Stimulated activated CD4-positive, alpha-beta T cell treated with anti-CD3 and anti-CD28 coated beads, Interleukin-4, amount 100 ng/mL, for 24 hours (primary cell): ENCODE measurements at regions not wholly inside any gene's neighbourhood (a gene's known extent, or its start where the extent isn't known, plus 50 kb on each side); places are given as distances from the start of the nearest gene placed in this dataset.
"Not testable (repeated sequence)": the region's sequence is repeated elsewhere in the genome, so short reads cannot be mapped to it uniquely, and the experiment has no call there.

Experiments
- DNase-seq: peaks from one replicate; pipeline ENCODE4 v3.0.0-alpha.2; 2020

DNA sequence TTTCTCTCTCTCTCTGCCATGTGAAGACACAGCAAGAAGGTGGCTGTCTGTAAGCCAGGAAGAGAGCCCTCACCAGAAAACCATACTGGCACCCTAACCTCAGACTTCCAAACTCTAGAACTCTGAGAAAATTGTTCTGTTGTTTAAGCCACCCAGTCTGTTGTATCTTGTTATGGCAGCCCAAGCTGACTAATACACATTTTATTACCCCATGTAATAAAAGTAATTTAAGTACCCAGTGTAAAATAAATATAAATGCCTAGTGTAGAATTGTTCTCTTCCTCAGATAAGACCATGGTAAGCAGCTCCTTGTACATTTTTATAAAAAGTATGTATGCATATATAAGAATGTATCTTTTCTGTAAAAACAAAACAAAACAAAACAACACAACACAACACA is 119.7 kb downstream of the DTL start:
- no peak for DNase-seq

DNA sequence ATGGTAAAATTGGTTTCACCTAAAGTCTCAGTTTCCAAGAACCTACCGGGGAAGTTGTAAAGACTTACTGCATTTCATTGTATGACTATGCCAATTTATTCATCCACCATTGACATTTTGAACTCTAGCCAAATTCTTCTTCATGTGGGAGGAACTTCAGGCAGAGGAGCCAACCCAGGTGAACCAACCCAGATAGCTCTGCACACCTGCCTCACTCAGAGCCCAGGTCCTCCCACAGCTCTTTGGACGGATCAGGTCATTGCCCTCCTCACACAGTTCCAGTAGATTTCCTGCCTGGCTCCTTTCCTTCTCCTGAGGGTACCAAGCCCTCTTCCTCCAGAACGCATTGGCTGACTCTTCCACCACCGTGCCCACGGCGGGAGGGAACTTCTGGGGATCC is 121.7 kb downstream of the DTL start:
- DNase-seq, result no peak

DNA sequence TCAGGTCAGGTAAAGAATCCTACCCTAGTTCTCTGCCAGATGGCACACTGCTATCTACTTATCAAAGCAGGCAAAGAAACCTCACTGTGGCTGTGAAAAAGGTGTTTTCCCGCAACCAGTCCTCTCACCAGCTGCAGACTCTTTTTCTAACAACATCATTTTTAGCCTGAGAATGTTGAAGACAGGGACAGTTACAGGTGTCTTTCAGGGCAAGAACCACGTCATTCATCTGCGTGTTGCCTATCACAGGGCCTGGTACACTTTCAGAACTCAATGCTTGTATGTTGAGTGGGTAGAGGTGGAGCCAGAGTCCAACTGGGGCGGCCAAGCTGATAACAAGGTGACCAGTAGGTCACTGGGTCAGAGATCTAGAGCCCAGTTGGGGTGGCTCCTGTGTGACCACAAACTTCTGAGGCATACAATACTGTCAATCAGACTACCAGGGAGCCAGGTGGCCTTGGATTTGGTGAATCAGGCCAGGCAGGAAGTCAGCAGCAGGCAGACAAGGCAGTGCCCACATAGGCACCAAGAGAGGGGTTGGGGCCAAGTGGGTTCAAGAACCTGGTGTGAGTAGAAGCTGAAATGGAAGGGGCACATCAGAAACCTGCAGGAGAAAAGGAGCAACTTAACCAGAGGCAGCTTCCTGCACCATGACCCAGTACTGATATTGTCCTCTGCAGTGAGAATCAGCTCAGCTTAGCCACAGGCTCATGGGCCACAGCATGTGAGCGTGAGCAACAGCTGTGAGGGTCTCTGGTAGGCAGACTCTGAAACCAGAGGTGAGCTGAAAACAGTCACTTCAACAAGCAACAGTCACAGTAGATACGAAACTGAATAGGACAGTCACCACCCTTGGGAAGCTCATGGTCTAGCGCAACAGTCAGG is 123.6 kb downstream of the DTL start:
- DNase-seq, result no peak

DNA sequence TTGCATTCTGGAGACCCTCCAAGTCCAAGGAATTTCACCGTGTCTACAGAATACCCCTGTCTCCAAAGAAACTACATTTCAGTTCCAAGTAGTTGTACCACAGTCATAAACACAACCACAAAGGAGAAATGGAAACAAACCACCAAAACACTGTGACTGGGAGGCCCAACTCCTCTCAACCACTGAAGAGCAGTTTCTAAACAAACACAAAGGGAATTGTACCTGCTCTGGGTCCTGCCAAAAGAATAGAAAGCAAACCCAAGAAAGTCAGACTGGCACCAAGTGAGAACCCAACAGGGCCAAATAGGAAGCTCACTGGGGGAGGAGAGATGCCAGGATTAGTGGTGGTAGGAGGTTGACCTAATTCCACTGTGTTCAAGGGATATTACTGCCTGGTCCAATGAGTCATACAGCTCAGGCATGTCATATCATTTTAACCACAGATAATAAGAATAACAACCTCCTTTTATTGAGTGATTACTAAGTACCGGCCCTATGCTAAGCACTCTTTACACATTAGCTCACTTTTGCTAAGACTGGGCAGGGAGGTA is 123.9 kb upstream of the PPP2R5A start:
- DNase-seq, result peak; percentile 12

DNA sequence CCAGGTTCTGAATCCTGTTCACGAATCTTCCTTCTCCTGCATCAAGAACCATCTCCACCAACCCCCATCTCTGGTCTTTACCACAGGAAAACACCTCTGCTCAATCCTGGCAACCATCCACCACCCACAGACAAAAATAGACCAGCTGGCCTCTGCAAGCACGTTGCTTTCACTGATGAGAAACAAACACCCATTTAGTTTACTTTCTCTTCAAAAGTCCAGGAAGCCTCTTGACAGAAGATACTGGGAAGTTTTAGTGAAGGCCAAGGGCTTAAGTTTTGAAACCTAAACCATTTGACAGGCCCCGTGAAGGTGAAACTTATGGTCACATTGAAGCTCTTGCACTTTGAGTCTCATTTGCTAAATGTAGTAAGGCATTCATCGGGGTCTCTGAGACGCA is 122.6 kb upstream of the PPP2R5A start:
- peak; percentile 23 for DNase-seq

DNA sequence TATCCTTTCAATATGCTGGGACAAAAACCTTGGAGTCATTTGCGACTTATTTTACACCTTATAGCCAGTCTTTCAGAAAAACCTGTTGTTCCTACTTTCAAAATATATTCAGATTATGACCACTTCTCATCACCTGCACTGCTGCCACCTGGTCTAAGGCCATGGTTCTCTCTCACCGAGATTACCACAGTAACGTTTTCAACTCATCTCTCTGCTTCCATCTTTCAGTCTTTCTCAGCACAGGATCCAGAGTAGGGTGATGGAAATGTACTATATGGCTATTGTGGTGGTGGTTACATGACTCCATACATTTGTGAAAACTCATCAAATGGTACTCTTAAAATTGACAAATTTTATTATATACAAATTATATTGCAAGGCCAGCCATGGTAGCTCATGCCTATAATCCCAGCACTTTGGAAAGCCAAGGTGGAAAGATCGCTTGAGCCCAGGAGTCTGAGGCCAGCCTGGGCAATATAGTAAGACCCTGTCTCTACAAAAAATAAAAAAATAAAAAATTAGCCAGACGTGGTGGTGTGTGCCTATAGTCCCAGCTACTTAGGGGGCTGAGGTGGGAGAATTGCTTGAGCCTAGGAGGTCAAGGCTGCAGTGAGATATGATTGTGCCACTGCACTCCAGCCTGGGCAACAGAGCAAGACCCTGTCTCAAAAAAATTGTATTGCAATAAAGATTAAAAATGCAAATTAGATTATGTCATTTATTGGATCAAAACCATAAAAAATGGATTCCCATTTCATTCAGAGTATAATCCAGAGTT is 120.9 kb upstream of the PPP2R5A start:
- no peak for DNase-seq

DNA sequence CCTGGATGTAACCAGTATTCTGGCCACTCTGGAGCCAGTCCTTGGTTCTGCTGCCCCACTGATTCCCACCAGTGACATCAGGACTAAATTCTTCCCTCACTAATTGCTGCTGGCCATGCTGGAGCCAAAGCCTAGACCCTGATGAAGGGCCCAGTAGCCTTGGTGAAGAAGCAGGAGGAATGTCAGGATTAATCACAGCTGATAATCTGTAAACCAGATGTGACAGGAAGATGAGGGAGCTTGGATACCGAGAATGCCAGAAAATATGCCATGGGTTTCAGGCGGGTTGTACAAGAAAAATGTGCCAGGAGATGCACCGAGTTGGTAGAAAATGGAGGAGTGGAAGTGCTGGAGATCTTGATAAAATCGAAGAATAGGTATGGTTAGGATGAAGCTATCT is 119.0 kb upstream of the PPP2R5A start:
- no peak for DNase-seq

DNA sequence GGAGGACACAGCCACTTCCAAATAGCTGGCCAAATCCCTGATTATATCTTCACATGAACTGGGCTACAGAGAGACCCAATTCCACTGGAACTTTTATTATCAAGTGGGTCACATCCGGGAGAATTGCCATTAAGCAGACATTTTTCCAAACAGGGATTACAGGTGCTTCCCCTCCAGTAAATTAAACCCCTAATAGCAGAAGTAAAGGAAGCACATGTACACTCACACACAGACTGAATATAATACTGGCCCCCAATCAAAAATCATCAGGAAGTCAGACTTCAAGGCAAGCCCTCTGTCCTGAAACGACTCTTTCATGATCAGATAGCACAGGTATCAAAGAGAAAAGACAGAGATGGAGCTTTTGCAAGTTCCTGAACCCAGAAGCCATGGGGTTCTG is 118.6 kb upstream of the PPP2R5A start:
- DNase-seq, result no peak

DNA sequence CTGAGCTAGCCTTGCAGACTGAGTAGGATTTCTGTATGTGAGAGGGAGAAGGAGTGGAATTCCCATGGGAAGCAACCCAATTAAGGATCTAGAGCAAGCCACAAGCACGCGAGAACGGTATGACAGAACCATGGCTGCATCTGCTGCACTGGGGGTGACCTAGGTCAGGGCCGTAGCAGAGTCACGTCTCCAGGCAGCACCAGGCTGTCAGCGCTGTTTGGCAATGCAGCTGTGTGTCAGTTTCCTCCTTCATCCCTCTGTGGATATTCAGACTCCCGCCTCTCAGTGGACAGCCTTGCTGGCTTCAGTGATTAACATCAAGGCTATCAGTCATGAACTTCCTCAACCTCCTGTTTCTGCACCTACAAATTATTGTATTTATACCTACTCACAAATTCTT is 118.1 kb upstream of the PPP2R5A start:
- no peak for DNase-seq

DNA sequence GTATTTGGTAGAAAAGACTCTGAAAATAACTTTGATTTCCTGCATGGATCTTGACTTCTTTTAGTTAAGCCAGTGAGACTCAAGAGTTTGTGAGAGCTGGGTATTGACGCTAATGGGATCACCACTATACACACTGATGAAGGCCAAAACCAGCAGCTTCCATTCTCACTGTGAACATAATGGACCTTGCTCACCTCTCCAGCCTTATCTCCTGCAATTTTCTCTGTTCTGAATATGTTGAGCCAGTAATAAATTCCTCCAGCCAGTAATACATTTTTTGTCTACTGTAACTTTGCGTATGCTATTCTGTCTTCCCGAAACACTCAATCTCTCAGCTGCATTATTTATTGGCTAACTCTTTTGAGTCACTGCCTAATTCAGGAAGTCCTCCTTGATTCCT is 111.6 kb upstream of the PPP2R5A start:
- DNase-seq, result no peak

DNA sequence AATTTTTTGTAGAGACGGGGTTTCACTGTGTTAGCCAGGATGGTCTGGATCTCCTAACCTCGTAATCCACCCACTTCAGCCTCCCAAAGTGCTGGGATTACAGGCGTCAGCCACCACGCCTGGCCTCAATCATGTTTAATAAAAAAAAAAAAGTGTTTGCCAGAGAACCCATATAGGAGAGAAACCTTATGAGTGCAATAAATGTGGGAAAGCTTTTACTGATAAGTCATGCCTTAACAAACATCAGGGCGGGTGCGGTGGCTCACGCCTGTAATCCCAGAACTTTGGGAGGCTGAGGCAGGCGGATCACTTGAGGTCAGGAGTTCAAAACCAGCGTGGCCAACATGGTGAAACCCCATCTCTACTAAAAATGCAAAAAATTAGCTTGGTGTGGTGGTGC is 110.9 kb upstream of the PPP2R5A start:
- not testable (repeated sequence) for DNase-seq

DNA sequence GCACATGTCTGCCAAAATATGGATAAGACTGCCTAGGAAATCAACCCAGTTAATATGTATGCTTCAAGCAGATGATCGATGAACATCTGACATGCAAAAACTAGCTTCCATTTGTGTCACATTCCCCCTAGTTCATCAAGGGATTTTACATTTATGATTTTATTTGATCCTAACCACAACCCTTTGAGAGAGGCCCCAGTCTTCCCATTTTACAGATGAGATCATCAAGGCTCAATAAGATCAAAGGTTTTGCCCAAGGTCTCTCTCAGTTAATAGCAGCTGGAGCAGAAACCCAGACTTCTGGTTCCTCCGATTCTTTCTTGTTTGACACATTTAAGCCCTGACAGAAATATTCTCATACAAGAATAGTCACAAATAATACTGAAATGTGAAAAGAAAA is 107.7 kb upstream of the PPP2R5A start:
- DNase-seq, result no peak

DNA sequence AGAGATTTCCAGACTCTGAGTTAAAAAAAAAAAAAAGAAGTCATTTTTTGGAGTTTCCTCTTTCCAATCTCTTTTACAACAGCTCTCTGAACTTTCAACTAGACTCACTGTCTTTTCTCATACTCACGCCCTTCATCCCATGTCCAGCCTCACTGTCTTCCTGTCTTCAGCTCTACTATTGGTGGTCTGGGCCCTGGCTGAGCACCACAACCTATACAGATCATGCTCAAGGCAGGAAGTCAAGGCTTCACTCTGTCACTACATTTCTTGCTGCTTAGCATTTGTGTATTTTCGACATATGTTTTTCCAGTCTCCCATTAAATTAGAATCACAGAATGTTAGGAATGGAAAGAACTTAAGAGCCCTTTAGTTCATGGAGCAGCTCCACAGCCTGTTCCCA is 106.4 kb upstream of the PPP2R5A start:
- DNase-seq, result no peak

DNA sequence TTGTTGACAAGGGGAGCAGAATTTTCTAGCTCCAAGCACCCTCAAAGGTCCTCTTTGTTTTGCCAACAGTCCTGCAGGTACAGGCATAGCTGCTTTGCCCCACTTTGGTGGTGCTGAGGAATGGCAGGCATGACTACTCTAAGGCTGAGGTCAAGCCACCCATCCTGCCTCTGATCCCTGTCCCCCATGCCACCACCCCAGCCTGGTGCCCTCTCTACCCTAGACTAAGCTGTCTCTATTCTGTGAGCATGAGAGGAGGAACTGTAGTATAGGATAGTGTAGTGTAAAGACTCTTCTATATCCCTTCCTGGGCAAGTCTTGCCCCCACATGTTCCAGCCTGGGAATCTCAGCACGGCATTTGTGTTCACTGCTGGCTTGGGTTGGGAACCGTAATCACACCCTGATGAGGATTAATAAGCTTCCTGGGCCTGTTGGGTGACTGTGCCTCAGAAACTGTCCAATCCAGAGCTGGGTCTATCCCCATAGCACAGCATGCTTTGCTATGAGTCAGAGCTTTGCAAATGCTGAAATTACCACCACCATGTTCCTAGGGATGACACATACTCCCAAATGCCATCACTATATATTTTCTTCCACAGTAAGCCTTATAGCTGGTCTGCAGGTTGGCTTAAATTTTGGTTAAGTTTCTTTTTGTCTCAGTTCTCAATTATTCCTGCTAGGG is 105.7 kb upstream of the PPP2R5A start:
- no peak for DNase-seq

DNA sequence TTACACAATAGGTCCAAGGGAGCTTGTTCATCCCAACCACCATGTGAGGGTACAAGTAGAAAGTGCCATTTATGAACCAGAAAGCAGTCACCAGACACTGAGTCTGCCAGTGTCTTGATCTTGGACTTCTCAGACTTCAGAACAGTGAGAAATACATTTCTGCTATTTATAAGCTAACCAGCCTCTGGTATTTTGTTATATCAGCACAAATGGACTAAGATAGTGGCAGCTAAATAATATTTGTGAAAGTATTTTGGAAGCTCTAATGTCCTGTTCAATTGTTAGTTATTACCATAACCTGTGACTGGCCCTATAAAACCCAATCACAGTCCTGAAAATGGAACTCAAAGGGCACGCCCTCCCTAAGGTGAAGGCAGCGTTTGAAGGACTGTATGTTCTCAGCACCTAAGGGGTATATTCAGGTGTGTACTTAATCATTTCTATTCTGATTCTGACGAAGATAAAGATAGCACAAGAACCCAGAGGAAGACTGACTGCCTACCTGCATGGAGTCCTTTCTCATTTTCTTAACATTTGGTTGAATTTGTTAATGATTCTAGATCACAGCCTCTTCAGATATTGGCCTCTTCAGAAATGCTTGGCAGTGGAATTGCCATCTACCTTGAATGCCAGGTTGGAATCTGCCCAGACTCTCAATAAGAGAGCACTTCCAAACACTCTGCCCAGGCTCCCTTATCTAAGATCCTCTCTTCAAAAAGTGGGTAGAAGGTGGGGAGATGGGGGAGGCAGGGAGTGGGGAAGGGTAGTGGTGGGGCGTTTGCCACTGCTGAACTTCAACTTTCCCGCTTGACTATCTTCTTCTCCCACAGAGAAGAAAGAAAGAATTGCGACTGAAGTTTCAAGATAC is 104.0 kb upstream of the PPP2R5A start:
- DNase-seq, result no peak

DNA sequence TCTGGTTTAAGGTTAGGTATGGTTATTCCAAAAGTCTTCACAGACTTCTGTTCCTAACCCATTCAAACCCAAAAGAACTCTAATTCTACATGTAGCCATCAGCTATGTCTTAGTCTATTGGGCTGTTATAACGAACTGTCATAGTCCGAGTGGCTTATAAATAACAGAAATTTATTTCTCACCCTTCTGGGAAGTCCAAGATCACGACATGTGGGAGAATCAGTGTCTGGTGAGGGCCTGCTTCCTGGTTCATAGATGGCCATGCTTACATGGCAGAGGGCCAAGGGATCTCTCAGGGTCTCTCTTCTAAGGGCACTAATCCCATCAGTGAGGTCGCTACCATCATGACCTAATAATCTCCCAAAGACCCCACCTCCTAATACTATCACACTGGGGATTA is 103.0 kb upstream of the PPP2R5A start:
- DNase-seq, result no peak

DNA sequence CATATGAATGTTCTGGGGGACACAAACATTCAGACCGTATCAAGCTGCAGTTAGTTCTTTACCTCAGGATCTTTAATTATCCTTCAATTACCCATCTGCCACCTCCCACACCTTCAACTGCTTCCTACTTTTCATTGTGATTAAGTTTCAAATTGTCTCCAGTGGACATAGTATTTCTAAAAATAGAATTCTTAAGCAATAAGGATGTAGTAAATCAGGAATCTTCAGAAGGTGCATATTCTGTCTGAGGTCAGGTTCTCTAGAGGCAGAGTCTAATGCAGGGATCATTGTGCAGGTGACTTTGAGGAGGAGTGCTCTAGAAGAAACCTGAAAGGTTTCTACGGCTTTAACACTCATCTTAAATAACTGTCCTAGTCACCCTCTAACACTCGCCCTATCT is 102.6 kb upstream of the PPP2R5A start:
- DNase-seq, result no peak

DNA sequence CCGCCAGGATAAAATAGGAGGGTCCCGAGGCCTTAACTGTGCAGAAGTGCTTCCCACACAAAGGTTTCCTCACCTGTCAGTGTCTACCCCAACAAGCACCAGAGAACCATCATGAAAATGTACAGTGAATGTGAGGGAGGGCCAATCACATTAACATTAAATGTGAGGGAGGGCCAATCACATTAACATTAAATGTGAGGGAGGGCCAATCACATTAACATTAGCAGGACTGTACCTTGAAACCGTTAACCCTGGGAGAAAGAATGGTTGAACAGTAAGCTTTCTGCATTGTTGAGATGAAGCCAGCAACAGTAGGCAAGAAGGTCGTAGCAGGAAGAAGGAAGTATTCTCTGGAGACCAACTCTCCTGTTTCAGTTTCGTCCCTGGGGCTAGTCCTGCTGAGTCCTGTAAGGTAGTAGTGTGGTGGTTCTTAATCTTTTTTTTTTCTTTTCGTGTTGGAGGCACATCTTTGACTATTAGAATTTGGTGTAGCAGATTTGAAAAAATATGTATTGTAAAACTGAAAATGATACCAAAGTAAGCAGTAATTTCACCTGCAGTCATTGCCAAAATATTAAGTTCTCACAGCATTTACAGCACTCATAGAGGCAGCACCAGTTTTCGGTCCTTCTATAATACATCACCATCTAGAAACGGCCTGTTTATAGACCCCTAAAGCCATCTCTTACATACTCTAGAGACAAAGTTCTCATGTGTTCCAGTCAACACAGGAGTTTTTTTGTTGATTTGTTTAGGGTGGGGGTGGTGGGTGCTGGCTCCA is 98.6 kb upstream of the PPP2R5A start:
- DNase-seq, result no peak

DNA sequence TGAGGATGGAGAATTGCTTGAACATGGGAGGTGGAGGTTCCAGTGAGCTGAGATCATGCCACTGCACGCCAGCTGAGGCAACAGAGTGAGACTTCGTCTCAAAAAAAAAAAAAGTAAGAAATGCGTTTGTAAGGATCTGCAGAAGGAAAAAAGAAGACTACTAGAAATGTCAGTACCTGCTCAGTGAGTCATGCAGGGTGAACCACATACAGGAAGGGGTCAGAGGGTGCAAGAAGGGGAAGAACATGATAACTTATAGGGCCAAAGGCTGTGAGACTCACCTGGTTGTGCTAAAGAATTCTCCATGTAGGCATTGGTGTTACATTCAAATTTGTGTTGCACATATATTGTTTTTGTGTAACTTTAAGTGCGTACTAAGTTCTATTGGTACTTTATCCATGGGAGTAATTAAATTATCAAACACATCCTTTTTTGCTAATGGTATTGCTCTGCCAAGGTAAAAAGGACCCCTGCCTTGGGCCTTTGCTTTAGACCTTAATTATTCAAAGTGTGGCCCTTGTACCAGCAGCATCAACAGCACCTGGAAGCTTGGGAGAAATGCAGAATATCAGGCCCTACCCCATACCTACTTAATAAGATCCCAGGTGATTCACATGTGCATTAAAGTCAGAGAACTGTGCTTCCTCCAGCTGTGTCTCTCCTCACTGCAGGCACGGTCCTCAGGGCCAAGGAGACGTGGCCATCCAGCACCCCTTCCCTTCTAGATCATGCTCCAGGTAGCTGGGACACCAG is 96.4 kb upstream of the PPP2R5A start:
- no peak for DNase-seq

DNA sequence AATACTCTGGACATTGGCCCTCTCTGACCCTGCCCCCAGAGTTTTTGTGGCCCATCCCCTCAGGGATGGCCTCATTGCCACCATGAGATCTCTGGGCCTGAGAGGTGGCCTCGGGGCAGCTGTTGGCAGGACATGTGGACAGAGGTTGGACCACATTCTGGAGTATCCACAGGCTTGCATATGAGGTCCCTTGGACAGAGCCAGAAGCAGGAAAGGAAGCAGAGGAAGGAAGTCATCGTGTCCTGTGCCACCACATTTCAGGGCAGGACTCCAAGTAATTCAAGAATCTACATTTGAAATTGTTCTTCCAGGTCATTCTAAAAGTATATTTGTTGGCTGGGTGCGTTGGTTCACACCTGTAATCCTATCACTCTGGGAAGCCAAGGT is 95.9 kb upstream of the PPP2R5A start:
- no peak for DNase-seq

DNA sequence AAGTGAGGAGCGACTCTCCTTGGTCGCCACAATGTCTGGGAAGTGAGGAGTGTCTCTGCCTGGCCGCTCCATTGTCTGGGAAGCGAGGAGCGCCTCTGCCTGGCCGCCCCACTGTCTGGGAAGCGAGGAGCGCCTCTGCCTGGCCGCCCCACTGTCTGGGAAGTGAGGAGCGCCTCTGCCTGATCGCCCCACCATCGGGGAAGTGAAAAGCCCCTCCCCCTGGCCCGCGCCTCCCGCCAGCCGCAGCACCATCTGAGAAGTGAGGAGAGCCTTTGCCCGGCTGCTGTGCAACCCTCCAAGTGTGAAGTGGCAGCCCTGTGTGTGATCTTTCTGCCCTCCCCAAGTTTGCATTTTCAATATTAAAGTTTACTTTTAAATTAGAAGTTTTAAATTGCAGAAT is 95.0 kb upstream of the PPP2R5A start:
- no peak for DNase-seq
